Progenitor cell of endocrine pancreas (in vitro differentiated cells): ENCODE measurements at regions not wholly inside any gene's neighbourhood (a gene's known extent, or its start where the extent isn't known, plus 50 kb on each side); places are given as distances from the start of the nearest gene placed in this dataset.
"Not testable (repeated sequence)": the region's sequence is repeated elsewhere in the genome, so short reads cannot be mapped to it uniquely, and the experiment has no call there.

Experiments used
- DNase-seq: peaks from one replicate; pipeline ENCODE4 v3.0.0; 2021; ENCODE audit warnings: low spot score; ENCODE audit not compliant: unreplicated experiment
- H3K27ac Mint-ChIP-seq: 2 replicates; pipeline ENCODE4 v1.8.0; 2021; ENCODE audit warnings: mild to moderate bottlenecking, moderate library complexity, mixed read lengths
- H3K27me3 Mint-ChIP-seq: 2 replicates; pipeline ENCODE4 v1.8.0; 2021; ENCODE audit warnings: mixed read lengths
- H3K36me3 Mint-ChIP-seq: 2 replicates; pipeline ENCODE4 v1.8.0; 2022; ENCODE audit warnings: mixed read lengths; ENCODE audit not compliant: insufficient read depth
- H3K4me1 Mint-ChIP-seq: 2 replicates; pipeline ENCODE4 v1.8.0; 2021; ENCODE audit warnings: low read depth, mixed read lengths
- H3K4me3 Mint-ChIP-seq: 2 replicates; pipeline ENCODE4 v1.8.0; 2021; ENCODE audit warnings: low read depth, mild to moderate bottlenecking, moderate library complexity, mixed read lengths
- H3K9me3 Mint-ChIP-seq: 2 replicates; pipeline ENCODE4 v1.8.0; 2021; ENCODE audit warnings: low read depth, mixed read lengths
- CTCF ChIP-seq: fragments of 200-600 bp; sonication (generic); IDR thresholded peaks from one replicate; pipeline ENCODE4 v1.5.0; 2021; ENCODE audit warnings: antibody characterized with exemption, mild to moderate bottlenecking; ENCODE audit not compliant: unreplicated experiment

- Mint-ChIP-seq H3K36me3 (no peaks in the 10 kb centered on the region), H3K4me3 (no peak overlapping the region), H3K27ac (no peak overlapping the region), H3K27me3 (no peaks in the 10 kb centered on the region), H3K4me1 (peaks cover 1% of the 10 kb centered on the region), H3K9me3 (no peaks in the 10 kb centered on the region)
- no peak for DNase-seq
- TF ChIP-seq CTCF, result no peak
Observed at GRCh38 chr3:159032311-159032710, 230.5 kb downstream of the MFSD1 start.

- H3K4me3 Mint-ChIP-seq, result no peak overlapping the region
- H3K27me3 Mint-ChIP-seq, result peaks cover 3% of the 10 kb centered on the region
- no peak for DNase-seq
- H3K36me3 Mint-ChIP-seq, result no peaks in the 10 kb centered on the region
- no peak for TF ChIP-seq CTCF
- H3K9me3 Mint-ChIP-seq, result no peaks in the 10 kb centered on the region
- peaks cover 1% of the 10 kb centered on the region for H3K4me1 Mint-ChIP-seq
- H3K27ac Mint-ChIP-seq, result no peak overlapping the region
Observed at GRCh38 chr3:159038405-159038804, 236.6 kb downstream of the MFSD1 start.

GRCh38 chr3:159039286-159039685, 237.4 kb downstream of the MFSD1 start:
- Mint-ChIP-seq H3K9me3 (no peaks in the 10 kb centered on the region), H3K4me3 (no peak overlapping the region), H3K36me3 (no peaks in the 10 kb centered on the region), H3K27ac (no peak overlapping the region), H3K27me3 (peaks cover 3% of the 10 kb centered on the region), H3K4me1 (peaks cover 1% of the 10 kb centered on the region)
- no peak for DNase-seq
- no peak for TF ChIP-seq CTCF

GRCh38 chr3:159045279-159045885, 243.5 kb downstream of the MFSD1 start:
- Mint-ChIP-seq H3K4me3 (no peak overlapping the region), H3K27ac (no peak overlapping the region), H3K27me3 (no peaks in the 10 kb centered on the region), H3K36me3 (no peaks in the 10 kb centered on the region), H3K9me3 (no peaks in the 10 kb centered on the region), H3K4me1 (peaks cover 5% of the 10 kb centered on the region)
- no peak for DNase-seq
- TF ChIP-seq CTCF, result no peak

GRCh38 chr3:159047361-159047760, 245.5 kb downstream of the MFSD1 start:
- Mint-ChIP-seq H3K27me3 (no peaks in the 10 kb centered on the region), H3K9me3 (no peaks in the 10 kb centered on the region), H3K36me3 (no peaks in the 10 kb centered on the region), H3K4me1 (peaks cover 5% of the 10 kb centered on the region), H3K27ac (no peak overlapping the region), H3K4me3 (no peak overlapping the region)
- DNase-seq, result no peak
- TF ChIP-seq CTCF, result no peak

GRCh38 chr3:159052494-159052893, 250.6 kb downstream of the MFSD1 start:
- H3K4me1 Mint-ChIP-seq, DNase-seq, H3K36me3 Mint-ChIP-seq, H3K4me3 Mint-ChIP-seq, H3K9me3 Mint-ChIP-seq, H3K27me3 Mint-ChIP-seq, H3K27ac Mint-ChIP-seq: not testable (repeated sequence)
